ENCODE measurements at regions not wholly inside any gene's neighbourhood (a gene's known extent, or its start where the extent isn't known, plus 50 kb on each side); places are given as distances from the start of the nearest gene placed in this dataset.

GRCh38 chr1:240029418-240029817 is 62.3 kb upstream of the FMN2 start:
- no peak for DNase-seq (ENCODE audit: low read depth, low spot score)

- no peak for DNase-seq (ENCODE audit: low read depth, low spot score)
Measured at GRCh38 chr1:240030236-240030635, 61.4 kb upstream of the FMN2 start.

- DNase-seq (ENCODE audit: low read depth, low spot score) = no peak
Measured at GRCh38 chr1:240031009-240031408, 60.7 kb upstream of the FMN2 start.

GRCh38 chr1:240031414-240031813 is 60.3 kb upstream of the FMN2 start:
- DNase-seq (ENCODE audit: low read depth, low spot score) = no peak

- DNase-seq (ENCODE audit: low read depth, low spot score) = no peak
Measured at GRCh38 chr1:240033406-240033805, 58.3 kb upstream of the FMN2 start.

- no peak for DNase-seq (ENCODE audit: low read depth, low spot score)
Measured at GRCh38 chr1:240036526-240036925, 55.2 kb upstream of the FMN2 start.

Measured in iPS DF 19.7 (cell line).